ENCODE measurements at regions not wholly inside any gene's neighbourhood (a gene's known extent, or its start where the extent isn't known, plus 50 kb on each side); places are given as distances from the start of the nearest gene placed in this dataset.

- DNase-seq (ENCODE audit: low spot score) (no peak), ATAC-seq (ENCODE audit: low read depth) (no peak)
- Histone ChIP-seq H3K9me3 (ENCODE audit: severe bottlenecking) (no peaks in the 10 kb centered on the region), H3K27me3 (ENCODE audit: insufficient read depth, poor library complexity, severe bottlenecking) (no peaks in the 10 kb centered on the region), H3K36me3 (ENCODE audit: low read depth) (no peaks in the 10 kb centered on the region), H3K4me3 (ENCODE audit: severe bottlenecking) (no peak overlapping the region), H3K4me1 (ENCODE audit: insufficient read depth, poor library complexity, severe bottlenecking) (no peaks in the 10 kb centered on the region), H3K27ac (ENCODE audit: poor library complexity, severe bottlenecking) (no peak overlapping the region)
- TF ChIP-seq CTCF (IDR thresholded peaks at IDR 0.05; ENCODE audit: poor library complexity, severe bottlenecking) = no peak
Observed at GRCh38 chr1:172813330-172813729, 154.4 kb downstream of the FASLG start.

DNA sequence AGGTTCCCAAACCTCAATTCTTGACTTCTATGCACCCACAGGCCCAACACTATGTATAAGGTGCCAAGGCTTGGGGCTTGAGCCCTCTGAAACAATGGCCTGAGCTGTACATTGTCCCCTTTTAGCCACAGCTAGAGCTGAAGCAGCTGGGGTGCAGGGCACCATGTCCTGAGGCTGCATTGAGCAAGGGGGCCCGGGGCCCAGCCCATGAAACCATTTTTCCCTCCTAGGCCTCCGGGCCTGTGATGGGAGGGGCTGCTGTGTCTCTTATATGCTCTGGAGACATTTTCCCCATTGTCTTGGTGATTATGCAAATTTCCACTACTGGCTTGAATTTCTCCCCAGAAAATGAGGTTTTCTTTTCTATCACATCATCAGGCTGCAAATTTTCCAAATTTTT is 155.5 kb downstream of the FASLG start:
- no peak for TF ChIP-seq CTCF (IDR thresholded peaks at IDR 0.05; ENCODE audit: poor library complexity, severe bottlenecking)
- Histone ChIP-seq H3K4me3 (ENCODE audit: severe bottlenecking) (no peak overlapping the region), H3K9me3 (ENCODE audit: severe bottlenecking) (no peaks in the 10 kb centered on the region), H3K27ac (ENCODE audit: poor library complexity, severe bottlenecking) (no peak overlapping the region), H3K4me1 (ENCODE audit: insufficient read depth, poor library complexity, severe bottlenecking) (no peaks in the 10 kb centered on the region), H3K27me3 (ENCODE audit: insufficient read depth, poor library complexity, severe bottlenecking) (no peaks in the 10 kb centered on the region), H3K36me3 (ENCODE audit: low read depth) (no peaks in the 10 kb centered on the region)
- DNase-seq (ENCODE audit: low spot score) (no peak), ATAC-seq (ENCODE audit: low read depth) (no peak)

DNA sequence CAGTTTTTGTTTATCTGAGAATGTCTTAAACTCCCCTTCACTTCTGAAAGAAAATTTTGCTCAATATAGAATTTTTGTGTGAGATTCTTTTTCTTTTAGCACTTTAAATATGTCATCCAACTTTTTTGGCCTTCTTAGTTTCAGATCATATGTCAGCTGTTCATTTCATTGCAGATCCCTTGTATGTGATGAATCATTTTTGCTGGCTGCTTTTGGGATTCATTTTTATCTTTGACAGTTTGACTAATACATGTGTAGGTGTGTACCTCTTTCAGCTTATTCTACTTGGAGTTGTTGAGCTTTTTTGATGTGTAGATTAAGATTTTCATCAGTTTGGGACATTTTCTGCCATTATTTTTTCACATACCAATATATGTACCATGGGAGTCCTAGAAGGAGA is 156.8 kb downstream of the FASLG start:
- no peak overlapping the region for H3K4me3 ChIP-seq (ENCODE audit: severe bottlenecking)
- no peak for TF ChIP-seq CTCF (IDR thresholded peaks at IDR 0.05; ENCODE audit: poor library complexity, severe bottlenecking)
- no peaks in the 10 kb centered on the region for H3K27me3 ChIP-seq (ENCODE audit: insufficient read depth, poor library complexity, severe bottlenecking)
- no peak overlapping the region for H3K27ac ChIP-seq (ENCODE audit: poor library complexity, severe bottlenecking)
- ATAC-seq (ENCODE audit: low read depth) (no peak), DNase-seq (ENCODE audit: low spot score) (no peak)
- no peaks in the 10 kb centered on the region for H3K4me1 ChIP-seq (ENCODE audit: insufficient read depth, poor library complexity, severe bottlenecking)
- no peaks in the 10 kb centered on the region for H3K36me3 ChIP-seq (ENCODE audit: low read depth)
- no peaks in the 10 kb centered on the region for H3K9me3 ChIP-seq (ENCODE audit: severe bottlenecking)

DNA sequence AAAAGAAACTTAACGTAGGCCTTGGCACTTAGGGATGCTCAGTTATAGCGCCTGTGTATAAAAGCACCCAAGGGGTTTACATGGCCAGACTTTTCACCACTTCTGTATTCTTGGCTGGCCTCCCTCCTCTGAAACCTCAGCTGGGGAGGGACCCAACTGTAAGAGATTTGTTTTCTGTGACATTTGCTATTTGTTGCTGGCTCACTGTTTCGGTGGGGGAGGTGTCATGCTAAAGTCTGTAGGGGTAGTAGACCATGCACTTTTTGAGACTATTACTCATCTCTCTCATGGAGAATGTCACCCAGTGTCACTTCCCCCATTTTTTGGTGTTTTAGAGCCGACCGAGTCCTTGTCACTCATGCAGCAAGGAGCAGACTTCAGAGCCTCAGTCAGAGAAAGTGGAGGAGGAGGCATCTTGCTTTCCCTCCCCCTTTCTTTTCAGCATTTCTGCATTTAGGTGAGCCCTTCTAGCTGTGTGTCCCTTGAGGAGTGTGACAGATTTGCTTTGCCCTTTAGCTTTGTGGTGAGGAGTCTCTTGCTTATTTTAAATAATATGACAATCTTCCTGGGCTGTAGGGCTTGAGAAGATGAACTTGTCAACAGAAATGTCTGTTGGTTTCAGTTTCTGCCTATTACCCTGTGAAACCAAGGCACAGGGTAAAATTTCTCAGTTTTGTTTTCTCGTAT is 160.1 kb downstream of the FASLG start:
- no peaks in the 10 kb centered on the region for H3K27me3 ChIP-seq (ENCODE audit: insufficient read depth, poor library complexity, severe bottlenecking)
- no peaks in the 10 kb centered on the region for H3K36me3 ChIP-seq (ENCODE audit: low read depth)
- ATAC-seq (ENCODE audit: low read depth) (no peak), DNase-seq (ENCODE audit: low spot score) (no peak)
- TF ChIP-seq CTCF (IDR thresholded peaks at IDR 0.05; ENCODE audit: poor library complexity, severe bottlenecking) = no peak
- no peak overlapping the region for H3K27ac ChIP-seq (ENCODE audit: poor library complexity, severe bottlenecking)
- no peaks in the 10 kb centered on the region for H3K4me1 ChIP-seq (ENCODE audit: insufficient read depth, poor library complexity, severe bottlenecking)
- H3K9me3 ChIP-seq (ENCODE audit: severe bottlenecking) = no peaks in the 10 kb centered on the region
- no peak overlapping the region for H3K4me3 ChIP-seq (ENCODE audit: severe bottlenecking)

- Histone ChIP-seq H3K27me3 (ENCODE audit: insufficient read depth, poor library complexity, severe bottlenecking) (no peaks in the 10 kb centered on the region), H3K27ac (ENCODE audit: poor library complexity, severe bottlenecking) (no peak overlapping the region), H3K4me1 (ENCODE audit: insufficient read depth, poor library complexity, severe bottlenecking) (no peaks in the 10 kb centered on the region), H3K36me3 (ENCODE audit: low read depth) (no peaks in the 10 kb centered on the region), H3K9me3 (ENCODE audit: severe bottlenecking) (no peaks in the 10 kb centered on the region), H3K4me3 (ENCODE audit: severe bottlenecking) (no peak overlapping the region)
- DNase-seq (ENCODE audit: low spot score) (no peak), ATAC-seq (ENCODE audit: low read depth) (no peak)
- TF ChIP-seq CTCF (IDR thresholded peaks at IDR 0.05; ENCODE audit: poor library complexity, severe bottlenecking) = no peak
Observed at GRCh38 chr1:172820475-172821158, 161.7 kb downstream of the FASLG start.
